HEK293 (cell line): ENCODE measurements at regions not wholly inside any gene's neighbourhood (a gene's known extent, or its start where the extent isn't known, plus 50 kb on each side); places are given as distances from the start of the nearest gene placed in this dataset.

Experiments
- CTCF ChIA-PET: fragments of 350-600 bp; formaldehyde crosslinking; extraction: SDS; loops from one replicate; lab custom pipeline; 2021; ENCODE audit warnings: antibody characterized with exemption; lab: Yijun Ruan, JAX
- POLR2A ChIA-PET: fragments of 300-600 bp; formaldehyde crosslinking; extraction: SDS; loops from one replicate; lab custom pipeline; 2020; ENCODE audit warnings: antibody characterized with exemption, inconsistent platforms; lab: Yijun Ruan, JAX
- H3K27ac ChIP-seq: fragments of 200-500 bp; sonication (Bioruptor generic); 2 replicates; pipeline ENCODE4 v1.5.1; 2014; ENCODE audit warnings: low read depth, low read length, control low read depth, inconsistent platforms; ENCODE audit errors: extremely low read depth
- H3K36me3 ChIP-seq, 2 experiments: fragments of 200-500 bp in 1 of 2; sonication (Bioruptor generic) in 1 of 2; 1 replicate in 1 of 2; 2 replicates in 1 of 2; pipeline ENCODE4 v1.5.1; 2014 to 2017; ENCODE audit warnings: inconsistent platforms in 2 of 2, low read length in 2 of 2; ENCODE audit not compliant: control insufficient read depth in 2 of 2, insufficient read depth in 1 of 2
- H3K4me1 ChIP-seq: fragments of 200-500 bp; sonication (Bioruptor generic); 2 replicates; pipeline ENCODE4 v1.5.1; 2014; ENCODE audit warnings: mild to moderate bottlenecking, low read length, inconsistent platforms; ENCODE audit not compliant: control insufficient read depth, insufficient read depth
- H3K4me3 ChIP-seq: 2 replicates; pipeline ENCODE4 v1.5.1; 2011; ENCODE audit warnings: low read depth, mild to moderate bottlenecking, control low read depth, low read length, moderate library complexity
- H3K9me3 ChIP-seq: fragments of 200-500 bp; sonication (Bioruptor generic); 2 replicates; pipeline ENCODE4 v1.5.1; 2014; ENCODE audit warnings: low read depth, low read length, inconsistent platforms; ENCODE audit not compliant: control insufficient read depth, insufficient read depth
- GLI2 ChIP-seq: fragments of 450-650 bp; formaldehyde crosslinking; IDR thresholded peaks from 2 replicates; pipeline ENCODE4; 2017; ENCODE audit warnings: missing biosample characterization, missing genetic modification characterization, low read depth, borderline replicate concordance
- IKZF3 ChIP-seq: fragments of 450-650 bp; IDR thresholded peaks from 2 replicates; pipeline ENCODE4 v1.5.0; 2018; ENCODE audit warnings: missing biosample characterization, mild to moderate bottlenecking, missing genetic modification characterization, moderate library complexity
- KLF10 ChIP-seq: fragments of 450-650 bp; IDR thresholded peaks from 2 replicates; pipeline ENCODE4 v1.5.1; 2018; ENCODE audit warnings: missing biosample characterization, mild to moderate bottlenecking, missing genetic modification characterization
- KLF16 ChIP-seq: fragments of 450-650 bp; formaldehyde crosslinking; IDR thresholded peaks from 2 replicates; pipeline ENCODE4 v1.5.1; 2017; ENCODE audit warnings: missing biosample characterization, missing genetic modification characterization
- PRDM2 ChIP-seq: fragments of 450-650 bp; formaldehyde crosslinking; IDR thresholded peaks from 2 replicates; pipeline ENCODE4 v1.5.1; 2016; ENCODE audit warnings: missing biosample characterization, missing genetic modification characterization, borderline replicate concordance
- SP2 ChIP-seq: fragments of 450-650 bp; formaldehyde crosslinking; IDR thresholded peaks from 2 replicates; pipeline ENCODE4 v1.5.1; 2016; ENCODE audit warnings: missing biosample characterization, missing genetic modification characterization
- TSHZ1 ChIP-seq: fragments of 450-650 bp; formaldehyde crosslinking; IDR thresholded peaks from 2 replicates; pipeline ENCODE4 v1.5.1; 2016; ENCODE audit warnings: missing biosample characterization, missing genetic modification characterization, borderline replicate concordance
- ZBTB8A ChIP-seq: fragments of 450-650 bp; formaldehyde crosslinking; IDR thresholded peaks from 2 replicates; pipeline ENCODE4 v1.5.1; 2016; ENCODE audit warnings: missing biosample characterization, missing genetic modification characterization
- ZNF26 ChIP-seq: fragments of 450-650 bp; formaldehyde crosslinking; IDR thresholded peaks from 2 replicates; pipeline ENCODE4 v1.5.1; 2016; ENCODE audit warnings: missing biosample characterization, missing genetic modification characterization
- ZNF324 ChIP-seq: fragments of 450-650 bp; formaldehyde crosslinking; IDR thresholded peaks from 2 replicates; pipeline ENCODE4 v1.5.1; 2016; ENCODE audit warnings: missing biosample characterization, missing genetic modification characterization
- ZNF529 ChIP-seq: fragments of 450-650 bp; formaldehyde crosslinking; IDR thresholded peaks from 2 replicates; pipeline ENCODE4 v1.5.1; 2017; ENCODE audit warnings: missing genetic modification characterization, missing biosample characterization; ENCODE audit not compliant: insufficient replicate concordance
- ZNF530 ChIP-seq: fragments of 450-650 bp; formaldehyde crosslinking; IDR thresholded peaks from 2 replicates; pipeline ENCODE4 v1.5.1; 2016; ENCODE audit warnings: low read depth, missing biosample characterization, missing genetic modification characterization
- ZNF626 ChIP-seq: fragments of 450-650 bp; sonication (Bioruptor Pico); formaldehyde crosslinking; IDR thresholded peaks from 2 replicates; pipeline ENCODE4 v1.5.1; 2018; ENCODE audit warnings: missing biosample characterization, missing genetic modification characterization, inconsistent platforms
- ZNF658 ChIP-seq: fragments of 450-650 bp; formaldehyde crosslinking; IDR thresholded peaks from 2 replicates; pipeline ENCODE4; 2016; ENCODE audit warnings: missing biosample characterization, missing genetic modification characterization
- ZNF660 ChIP-seq: fragments of 450-650 bp; IDR thresholded peaks from 2 replicates; pipeline ENCODE4 v1.5.1; 2018; ENCODE audit warnings: missing biosample characterization, mild to moderate bottlenecking, missing genetic modification characterization
- ZNF664 ChIP-seq: fragments of 450-650 bp; formaldehyde crosslinking; IDR thresholded peaks from 2 replicates; pipeline ENCODE4 v1.5.1; 2016; ENCODE audit warnings: missing biosample characterization, missing genetic modification characterization
- ZNF677 ChIP-seq: fragments of 450-650 bp; IDR thresholded peaks from 2 replicates; pipeline ENCODE4 v1.5.0; 2018; ENCODE audit warnings: missing biosample characterization, mild to moderate bottlenecking, missing genetic modification characterization, moderate library complexity
- ZSCAN5A ChIP-seq: fragments of 450-650 bp; formaldehyde crosslinking; IDR thresholded peaks from 2 replicates; pipeline ENCODE4 v1.5.1; 2016; ENCODE audit warnings: missing biosample characterization, missing genetic modification characterization

GRCh38 chr11:119878990-119879389, 150.0 kb upstream of the NECTIN1 start:
- Histone ChIP-seq H3K27ac (no peak overlapping the region), H3K4me3 (no peak overlapping the region), H3K4me1 (no peaks in the 10 kb centered on the region), H3K36me3 (no peaks in the 10 kb centered on the region), H3K9me3 (no peaks in the 10 kb centered on the region)
- TF ChIP-seq PRDM2 (tag by site-specific recombination) (no peak), SP2 (tag by site-specific recombination) (no peak), ZNF530 (tag by site-specific recombination) (no peak), ZBTB8A (no peak), ZNF658 (tag by site-specific recombination) (no peak), KLF10 (no peak), KLF16 (tag by site-specific recombination) (no peak), TSHZ1 (tag by site-specific recombination) (no peak), ZNF677 (tag by site-specific recombination) (no peak), GLI2 (no peak), ZSCAN5A (no peak), IKZF3 (no peak), ZNF626 (no peak), ZNF529 (tag by site-specific recombination) (no peak), ZNF660 (tag by site-specific recombination) (no peak), ZNF664 (tag by site-specific recombination) (no peak), ZNF26 (tag by site-specific recombination) (no peak), ZNF324 (tag by site-specific recombination) (no peak)
- ChIA-PET POLR2A (no interaction called here), CTCF (no interaction called here)
